ENCODE measurements at regions not wholly inside any gene's neighbourhood (a gene's known extent, or its start where the extent isn't known, plus 50 kb on each side); places are given as distances from the start of the nearest gene placed in this dataset.

DNA sequence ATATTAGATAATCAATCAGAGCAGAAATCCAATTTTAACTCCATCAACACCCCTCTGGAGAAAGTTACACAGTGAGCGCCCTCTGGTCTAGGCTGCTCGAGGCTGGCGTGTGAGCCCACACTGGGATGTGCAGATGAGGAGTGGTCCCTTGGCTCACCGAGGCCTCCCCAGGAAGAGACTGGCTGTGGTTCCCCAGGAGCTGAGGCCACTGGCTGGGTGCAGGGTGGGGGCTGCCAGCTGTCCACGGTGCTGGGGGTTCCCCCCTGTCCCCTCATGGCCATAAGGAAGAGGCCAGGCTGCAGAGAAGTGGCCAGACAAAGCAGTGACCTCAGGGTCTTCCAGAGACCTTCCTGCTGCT is 750.7 kb downstream of the BRD1 start:
- Histone ChIP-seq H3K27me3 (ENCODE audit: low read length) (no peaks in the 10 kb centered on the region), H4K20me1 (ENCODE audit: insufficient read depth, low read depth, low read length) (no peaks in the 10 kb centered on the region; the same call in 1 of the 2 replicates), H3K9me3 (ENCODE audit: low read length) (no peaks in the 10 kb centered on the region), H3K27ac (ENCODE audit: low read length) (no peak overlapping the region), H3K9me2 (replicated peaks; ENCODE audit: insufficient read depth, low read length) (no peaks in the 10 kb centered on the region), H3K4me2 (ENCODE audit: low read depth, low read length, poor library complexity, severe bottlenecking) (no peak overlapping the region), H3K36me3 (ENCODE audit: insufficient read depth, low read length) (no peaks in the 10 kb centered on the region), H2AFZ (ENCODE audit: low read length) (no peak overlapping the region), H3K9ac (ENCODE audit: low read length) (no peak overlapping the region), H3K4me1 (ENCODE audit: low read length) (no peaks in the 10 kb centered on the region), H3K4me3 (ENCODE audit: low read length) (no peak overlapping the region), H3K79me2 (ENCODE audit: low read length) (no peaks in the 10 kb centered on the region)
- no peak for DNase-seq

DNA sequence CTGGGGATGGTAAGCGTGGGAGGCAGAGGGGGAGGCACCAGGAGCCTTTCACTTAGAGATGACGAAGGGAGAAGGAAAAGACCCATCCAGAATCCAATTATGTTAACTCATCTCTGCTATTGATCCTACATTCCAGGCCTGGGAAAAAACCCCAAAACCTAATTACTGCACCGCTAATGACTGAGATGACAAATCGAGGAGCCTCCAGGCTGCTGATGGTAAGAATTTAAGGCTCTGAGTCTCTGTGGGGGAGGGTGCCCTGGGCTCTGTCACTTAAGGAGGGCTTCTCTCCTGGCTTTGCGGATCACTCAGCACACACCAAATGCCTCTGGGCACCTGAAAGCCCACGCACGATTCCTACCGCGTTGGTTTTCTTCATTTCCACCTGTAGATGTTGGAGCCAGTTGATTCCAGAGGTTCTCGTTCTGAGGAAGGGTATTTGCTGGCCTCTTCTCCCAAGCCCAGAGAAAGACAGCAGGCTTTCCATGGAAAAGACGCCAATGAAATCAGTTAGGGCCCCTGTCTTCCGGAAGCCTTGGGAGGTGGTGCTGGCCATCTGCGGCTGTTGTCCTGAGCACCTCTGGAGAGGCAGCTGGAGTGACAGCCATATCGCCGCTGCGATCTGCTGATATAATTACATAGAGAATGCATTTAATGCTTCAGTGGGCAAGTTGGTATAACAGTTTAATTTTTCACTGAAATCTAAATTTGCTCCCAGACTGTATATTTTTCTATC is 751.2 kb downstream of the BRD1 start:
- Histone ChIP-seq H3K9ac (ENCODE audit: low read length) (no peak overlapping the region), H3K79me2 (ENCODE audit: low read length) (no peaks in the 10 kb centered on the region), H3K36me3 (ENCODE audit: insufficient read depth, low read length) (no peaks in the 10 kb centered on the region), H3K4me3 (ENCODE audit: low read length) (no peak overlapping the region), H3K4me2 (ENCODE audit: low read depth, low read length, poor library complexity, severe bottlenecking) (no peak overlapping the region), H3K9me3 (ENCODE audit: low read length) (no peaks in the 10 kb centered on the region), H3K4me1 (ENCODE audit: low read length) (no peaks in the 10 kb centered on the region), H2AFZ (ENCODE audit: low read length) (no peak overlapping the region), H3K27ac (ENCODE audit: low read length) (no peak overlapping the region), H3K27me3 (ENCODE audit: low read length) (no peaks in the 10 kb centered on the region), H4K20me1 (ENCODE audit: insufficient read depth, low read depth, low read length) (no peaks in the 10 kb centered on the region; the same call in 1 of the 2 replicates), H3K9me2 (replicated peaks; ENCODE audit: insufficient read depth, low read length) (no peaks in the 10 kb centered on the region)
- DNase-seq: no peak

DNA sequence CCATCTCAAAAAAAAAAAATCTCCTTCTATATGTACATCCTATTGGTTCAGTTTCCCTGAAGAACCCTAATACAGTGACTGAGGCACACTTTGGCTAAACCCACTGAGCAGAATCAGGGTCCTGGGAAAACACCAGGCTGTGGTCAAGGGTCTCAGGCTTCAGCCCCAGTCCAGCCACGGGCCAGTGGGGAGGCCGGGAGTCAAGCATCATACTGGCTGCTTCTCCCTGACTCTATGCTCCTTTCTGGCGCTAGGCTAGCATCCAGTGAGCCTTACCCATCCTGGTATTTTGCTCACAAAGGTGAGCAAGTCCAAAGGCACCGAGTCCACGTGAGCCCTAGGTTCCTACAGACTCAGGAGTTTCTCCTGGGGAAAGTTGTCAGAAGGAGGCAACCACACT is 752.5 kb downstream of the BRD1 start:
- H4K20me1 ChIP-seq (ENCODE audit: insufficient read depth, low read depth, low read length): peaks cover under 1% of the 10 kb centered on the region
- H3K27ac ChIP-seq (ENCODE audit: low read length): no peak overlapping the region
- H3K79me2 ChIP-seq (ENCODE audit: low read length): no peaks in the 10 kb centered on the region
- no peak for DNase-seq
- H2AFZ ChIP-seq (ENCODE audit: low read length): no peak overlapping the region
- H3K9ac ChIP-seq (ENCODE audit: low read length): no peak overlapping the region
- no peak overlapping the region for H3K4me2 ChIP-seq (ENCODE audit: low read depth, low read length, poor library complexity, severe bottlenecking)
- H3K4me3 ChIP-seq (ENCODE audit: low read length): no peak overlapping the region
- no peaks in the 10 kb centered on the region for H3K27me3 ChIP-seq (ENCODE audit: low read length)
- no peaks in the 10 kb centered on the region for H3K9me2 ChIP-seq (replicated peaks; ENCODE audit: insufficient read depth, low read length)
- H3K36me3 ChIP-seq (ENCODE audit: insufficient read depth, low read length): no peaks in the 10 kb centered on the region
- H3K9me3 ChIP-seq (ENCODE audit: low read length): no peaks in the 10 kb centered on the region
- H3K4me1 ChIP-seq (ENCODE audit: low read length): peaks cover 3% of the 10 kb centered on the region; the same call in 1 of the 2 replicates

DNA sequence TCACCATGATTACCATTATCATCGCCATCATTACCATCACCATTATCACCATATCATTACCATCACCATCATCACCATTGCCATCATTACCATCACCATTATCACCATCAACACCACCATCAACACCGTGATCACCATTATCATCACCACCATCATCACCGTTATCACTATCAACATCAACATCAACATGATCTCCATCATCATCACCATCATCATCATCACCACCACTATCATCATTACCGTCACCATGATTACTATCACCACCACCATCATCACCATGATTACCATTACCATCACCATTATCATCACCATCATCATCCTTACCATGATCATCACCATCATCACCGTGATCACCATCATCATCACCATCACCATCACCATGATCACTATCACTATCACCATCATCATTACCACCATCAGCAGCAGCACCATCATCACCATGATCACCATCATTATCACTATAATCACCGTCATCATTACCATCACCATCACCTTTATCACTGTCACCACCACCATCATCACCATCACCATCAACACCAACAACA is 753.7 kb downstream of the BRD1 start:
- H3K9me3 ChIP-seq (ENCODE audit: low read length): no peaks in the 10 kb centered on the region
- no peaks in the 10 kb centered on the region for H3K79me2 ChIP-seq (ENCODE audit: low read length)

DNA sequence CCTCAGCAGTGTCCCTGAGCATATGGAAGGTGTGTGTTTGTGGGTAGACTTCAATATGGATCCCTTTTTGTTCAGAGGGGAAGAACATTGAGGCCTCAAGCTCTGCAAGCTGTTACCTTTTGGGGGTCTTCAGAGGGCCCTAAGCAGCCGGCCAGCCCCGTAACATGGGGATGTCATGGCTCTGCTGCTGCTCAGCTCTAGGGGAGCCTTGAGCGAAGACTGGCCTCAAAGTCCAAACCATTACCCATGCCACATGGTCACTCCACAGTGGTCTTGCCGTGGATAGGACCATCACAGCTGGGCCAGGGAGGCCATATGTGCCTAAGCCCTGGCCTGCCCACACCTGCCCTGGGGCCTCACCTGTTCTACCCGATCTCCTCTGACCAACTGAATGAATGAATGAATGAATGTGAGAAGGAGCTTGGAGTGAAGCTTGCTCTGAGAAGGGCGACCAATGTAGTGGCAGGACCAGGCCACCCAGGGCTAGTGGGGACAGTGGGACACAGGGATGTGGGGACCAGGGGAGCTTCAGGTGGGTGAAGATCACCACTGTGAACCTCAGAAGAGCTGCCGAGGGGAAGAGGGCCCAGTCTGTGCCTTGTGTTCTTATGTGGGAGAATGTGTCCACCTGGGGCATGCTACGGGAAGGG is 754.6 kb downstream of the BRD1 start:
- H2AFZ ChIP-seq (ENCODE audit: low read length): no peak overlapping the region
- peaks cover 17% of the 10 kb centered on the region for H3K4me1 ChIP-seq (ENCODE audit: low read length)
- H3K9ac ChIP-seq (ENCODE audit: low read length): no peak overlapping the region
- H3K79me2 ChIP-seq (ENCODE audit: low read length): no peaks in the 10 kb centered on the region
- no peak for DNase-seq
- H3K36me3 ChIP-seq (ENCODE audit: insufficient read depth, low read length): no peaks in the 10 kb centered on the region
- H3K27me3 ChIP-seq (ENCODE audit: low read length): no peaks in the 10 kb centered on the region
- H3K9me3 ChIP-seq (ENCODE audit: low read length): no peaks in the 10 kb centered on the region
- H3K27ac ChIP-seq (ENCODE audit: low read length): no peak overlapping the region
- peaks cover 3% of the 10 kb centered on the region for H4K20me1 ChIP-seq (ENCODE audit: insufficient read depth, low read depth, low read length)
- H3K4me3 ChIP-seq (ENCODE audit: low read length): no peak overlapping the region
- no peaks in the 10 kb centered on the region for H3K9me2 ChIP-seq (replicated peaks; ENCODE audit: insufficient read depth, low read length)
- no peak overlapping the region for H3K4me2 ChIP-seq (ENCODE audit: low read depth, low read length, poor library complexity, severe bottlenecking)

More for the DNA sequence above, 753.7 kb downstream of the BRD1 start:
- Histone ChIP-seq H3K9ac (ENCODE audit: low read length) (no peak overlapping the region), H3K4me3 (ENCODE audit: low read length) (no peak overlapping the region), H3K4me2 (ENCODE audit: low read depth, low read length, poor library complexity, severe bottlenecking) (no peak overlapping the region), H3K27me3 (ENCODE audit: low read length) (no peaks in the 10 kb centered on the region), H3K36me3 (ENCODE audit: insufficient read depth, low read length) (no peaks in the 10 kb centered on the region), H2AFZ (ENCODE audit: low read length) (no peak overlapping the region), H3K27ac (ENCODE audit: low read length) (no peak overlapping the region), H4K20me1 (ENCODE audit: insufficient read depth, low read depth, low read length) (peaks cover 3% of the 10 kb centered on the region), H3K4me1 (ENCODE audit: low read length) (peaks cover 13% of the 10 kb centered on the region), H3K9me2 (replicated peaks; ENCODE audit: insufficient read depth, low read length) (no peaks in the 10 kb centered on the region)
- DNase-seq: no peak

DNA sequence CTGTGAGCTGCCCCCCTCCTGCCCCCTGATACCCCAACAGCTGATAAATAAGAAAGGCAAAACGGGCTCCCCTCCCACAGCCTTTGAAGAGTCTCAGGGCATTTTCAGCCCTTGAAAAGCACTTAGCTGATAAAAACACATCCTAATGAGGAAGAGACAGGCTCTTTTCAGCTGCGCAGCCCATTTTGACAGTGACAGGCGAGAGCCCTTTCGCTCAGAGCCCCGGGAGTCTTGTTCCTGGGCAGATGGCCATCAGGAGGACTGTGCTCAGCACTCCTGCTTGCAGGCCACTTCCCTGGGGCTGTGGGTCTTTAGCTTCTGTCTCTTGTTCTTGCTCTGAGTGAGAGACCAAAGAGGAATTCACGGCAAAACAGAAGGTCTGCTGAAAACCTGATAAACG is 757.2 kb downstream of the BRD1 start:
- no peaks in the 10 kb centered on the region for H3K36me3 ChIP-seq (ENCODE audit: insufficient read depth, low read length)
- H3K4me3 ChIP-seq (ENCODE audit: low read length): no peak overlapping the region
- H3K27me3 ChIP-seq (ENCODE audit: low read length): no peaks in the 10 kb centered on the region
- H2AFZ ChIP-seq (ENCODE audit: low read length): no peak overlapping the region
- H3K9me2 ChIP-seq (replicated peaks; ENCODE audit: insufficient read depth, low read length): no peaks in the 10 kb centered on the region
- H3K79me2 ChIP-seq (ENCODE audit: low read length): no peaks in the 10 kb centered on the region
- no peak for DNase-seq
- peaks cover 41% of the 10 kb centered on the region for H3K4me1 ChIP-seq (ENCODE audit: low read length)
- H3K27ac ChIP-seq (ENCODE audit: low read length): no peak overlapping the region
- no peak overlapping the region for H3K9ac ChIP-seq (ENCODE audit: low read length)
- H3K9me3 ChIP-seq (ENCODE audit: low read length): no peaks in the 10 kb centered on the region
- H3K4me2 ChIP-seq (ENCODE audit: low read depth, low read length, poor library complexity, severe bottlenecking): no peak overlapping the region
- H4K20me1 ChIP-seq (ENCODE audit: insufficient read depth, low read depth, low read length): peaks cover 3% of the 10 kb centered on the region

DNA sequence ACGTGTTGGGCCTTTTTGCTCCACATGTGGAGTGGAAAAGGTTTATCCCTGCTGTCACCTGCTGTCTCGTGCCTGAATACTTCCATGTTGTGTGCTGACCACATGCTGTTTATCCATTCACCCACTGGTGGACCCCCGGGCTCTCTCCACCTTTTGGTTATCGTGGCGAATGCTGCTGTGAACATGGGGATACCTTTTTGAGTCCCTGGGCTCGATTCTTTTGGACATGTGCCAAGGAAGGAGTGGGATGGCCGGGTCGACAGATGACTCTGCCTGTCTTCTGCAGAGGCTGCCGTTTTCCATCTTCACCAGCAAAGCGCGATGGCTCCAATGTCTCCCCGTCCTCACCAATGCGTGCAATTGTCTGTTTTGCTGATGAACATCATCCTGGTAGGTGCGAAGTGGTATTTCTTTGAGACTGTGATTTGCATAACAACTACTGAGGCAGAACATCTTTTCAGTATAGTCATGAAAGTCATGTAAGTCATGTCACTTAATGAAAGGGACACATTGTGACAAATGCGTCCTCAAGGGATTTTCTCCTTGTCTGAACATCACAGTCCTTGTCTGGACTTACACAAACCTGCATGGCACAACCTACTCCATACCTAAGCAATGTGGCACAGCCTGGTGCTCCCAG is 758.7 kb downstream of the BRD1 start:
- Histone ChIP-seq H3K9ac (ENCODE audit: low read length) (no peak overlapping the region), H3K36me3 (ENCODE audit: insufficient read depth, low read length) (no peaks in the 10 kb centered on the region), H3K4me1 (ENCODE audit: low read length) (peaks cover 55% of the 10 kb centered on the region), H3K9me2 (replicated peaks; ENCODE audit: insufficient read depth, low read length) (no peaks in the 10 kb centered on the region), H3K9me3 (ENCODE audit: low read length) (no peaks in the 10 kb centered on the region), H3K4me3 (ENCODE audit: low read length) (no peak overlapping the region; the same call in 1 of the 2 replicates), H3K27ac (ENCODE audit: low read length) (no peak overlapping the region), H4K20me1 (ENCODE audit: insufficient read depth, low read depth, low read length) (peaks cover 3% of the 10 kb centered on the region; the same call in 1 of the 2 replicates), H2AFZ (ENCODE audit: low read length) (no peak overlapping the region), H3K79me2 (ENCODE audit: low read length) (no peaks in the 10 kb centered on the region), H3K27me3 (ENCODE audit: low read length) (no peaks in the 10 kb centered on the region), H3K4me2 (ENCODE audit: low read depth, low read length, poor library complexity, severe bottlenecking) (peak overlapping the region; percentile 22)
- peak; percentile 63 for DNase-seq

DNA sequence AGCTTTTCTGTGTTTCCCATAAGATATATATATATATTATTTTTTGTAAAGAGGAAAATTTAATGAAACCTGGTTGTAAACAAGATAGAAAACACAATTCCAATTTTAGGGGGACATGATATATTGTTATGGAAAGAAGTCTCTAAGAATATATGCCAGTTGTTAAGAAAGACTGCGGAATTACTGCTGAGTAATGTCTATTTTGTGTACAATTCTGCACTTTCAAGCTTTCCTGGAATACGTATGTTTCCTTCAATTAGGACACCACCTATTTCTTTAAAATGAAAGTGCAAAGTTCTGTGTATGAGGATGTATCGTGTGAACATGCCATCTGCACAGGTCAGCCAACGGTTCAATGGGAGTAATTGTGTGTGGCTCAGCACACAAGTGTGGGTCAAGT is 760.2 kb downstream of the BRD1 start:
- Histone ChIP-seq H3K4me2 (ENCODE audit: low read depth, low read length, poor library complexity, severe bottlenecking) (no peak overlapping the region), H3K36me3 (ENCODE audit: insufficient read depth, low read length) (no peaks in the 10 kb centered on the region), H4K20me1 (ENCODE audit: insufficient read depth, low read depth, low read length) (peaks cover 3% of the 10 kb centered on the region; the same call in 1 of the 2 replicates), H3K9ac (ENCODE audit: low read length) (no peak overlapping the region), H3K4me3 (ENCODE audit: low read length) (no peak overlapping the region), H3K4me1 (ENCODE audit: low read length) (peaks cover 68% of the 10 kb centered on the region), H2AFZ (ENCODE audit: low read length) (no peak overlapping the region), H3K27me3 (ENCODE audit: low read length) (no peaks in the 10 kb centered on the region), H3K79me2 (ENCODE audit: low read length) (no peaks in the 10 kb centered on the region), H3K9me2 (replicated peaks; ENCODE audit: insufficient read depth, low read length) (no peaks in the 10 kb centered on the region), H3K27ac (ENCODE audit: low read length) (no peak overlapping the region), H3K9me3 (ENCODE audit: low read length) (no peaks in the 10 kb centered on the region)
- DNase-seq: no peak

Measured in Karpas-422 (cell line).